HG03571 (cell line): ENCODE measurements at regions not wholly inside any gene's neighbourhood (a gene's known extent, or its start where the extent isn't known, plus 50 kb on each side); places are given as distances from the start of the nearest gene placed in this dataset.

Source experiments
- ATAC-seq: cut with Tn5 transposase; IDR thresholded peaks from one replicate; pipeline ENCODE4 v1.9.1; 2021; ENCODE audit not compliant: unreplicated experiment

DNA sequence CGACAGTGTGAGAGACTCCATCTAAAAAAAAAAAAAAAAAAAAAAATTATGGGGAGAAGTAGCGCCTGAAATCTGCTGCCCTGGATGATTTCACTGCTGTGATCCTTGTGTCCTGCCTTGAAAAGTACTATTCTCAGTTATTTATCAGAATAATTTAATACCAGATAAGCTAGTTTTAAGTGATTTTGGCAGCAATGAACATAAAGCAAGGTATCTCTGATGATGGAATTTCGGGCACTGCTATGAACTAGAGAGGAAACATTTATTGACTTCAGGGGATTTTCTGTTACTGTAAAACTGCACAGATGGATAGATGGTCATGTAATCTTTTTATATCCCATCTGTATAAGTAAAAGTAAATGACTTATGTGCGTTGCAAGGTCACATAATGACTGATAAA is 619.1 kb upstream of the ANKRD30A start:
- ATAC-seq, result no peak

- ATAC-seq, result no peak
Measured at GRCh38 chr10:36504758-36505157, 620.6 kb upstream of the ANKRD30A start.

GRCh38 chr10:36500266-36500665 is 625.1 kb upstream of the ANKRD30A start:
- ATAC-seq, result no peak

DNA sequence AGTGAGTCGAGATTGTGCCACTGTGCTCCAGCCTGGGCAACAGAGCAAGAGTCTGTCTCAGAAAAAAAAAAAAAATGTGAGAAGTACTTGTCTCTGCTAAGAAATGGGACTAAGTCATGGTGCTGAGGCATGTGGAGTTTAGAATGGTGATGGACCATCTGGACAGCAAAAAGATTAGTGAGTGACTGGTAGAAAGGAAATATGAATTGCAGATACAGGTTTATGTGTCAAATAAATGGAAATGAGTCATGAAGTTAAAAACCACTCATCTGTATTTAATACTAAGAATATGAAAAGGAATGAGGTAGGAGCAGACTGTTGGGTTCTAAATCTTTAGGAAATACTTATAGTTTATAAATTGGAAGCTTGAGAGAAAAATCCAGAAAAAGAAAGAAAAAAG is 625.7 kb upstream of the ANKRD30A start:
- no peak for ATAC-seq

- no peak for ATAC-seq
Measured at GRCh38 chr10:36496758-36497157, 628.6 kb upstream of the ANKRD30A start.

- no peak for ATAC-seq
Measured at GRCh38 chr10:36494371-36494770, 631.0 kb upstream of the ANKRD30A start.

DNA sequence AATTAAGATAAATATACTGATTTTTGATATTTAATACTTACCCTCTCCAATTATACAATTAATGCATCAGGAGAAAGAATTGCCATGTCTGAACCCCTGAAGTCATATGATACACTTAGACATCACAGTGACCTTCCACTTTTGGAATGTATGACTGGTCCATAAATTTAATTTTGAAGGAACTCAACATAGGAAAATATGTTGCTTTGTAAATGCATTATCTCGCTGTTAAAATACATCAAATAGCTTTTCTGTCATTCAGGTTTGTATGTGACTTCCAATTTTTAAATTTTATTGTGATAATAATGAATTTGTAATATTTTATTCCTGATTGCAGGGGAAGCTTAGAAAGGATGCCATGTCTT is 631.9 kb upstream of the ANKRD30A start:
- ATAC-seq, result no peak

GRCh38 chr10:36492590-36493515 is 632.5 kb upstream of the ANKRD30A start:
- no peak for ATAC-seq

- no peak for ATAC-seq
Measured at GRCh38 chr10:36491926-36492325, 633.5 kb upstream of the ANKRD30A start.

DNA sequence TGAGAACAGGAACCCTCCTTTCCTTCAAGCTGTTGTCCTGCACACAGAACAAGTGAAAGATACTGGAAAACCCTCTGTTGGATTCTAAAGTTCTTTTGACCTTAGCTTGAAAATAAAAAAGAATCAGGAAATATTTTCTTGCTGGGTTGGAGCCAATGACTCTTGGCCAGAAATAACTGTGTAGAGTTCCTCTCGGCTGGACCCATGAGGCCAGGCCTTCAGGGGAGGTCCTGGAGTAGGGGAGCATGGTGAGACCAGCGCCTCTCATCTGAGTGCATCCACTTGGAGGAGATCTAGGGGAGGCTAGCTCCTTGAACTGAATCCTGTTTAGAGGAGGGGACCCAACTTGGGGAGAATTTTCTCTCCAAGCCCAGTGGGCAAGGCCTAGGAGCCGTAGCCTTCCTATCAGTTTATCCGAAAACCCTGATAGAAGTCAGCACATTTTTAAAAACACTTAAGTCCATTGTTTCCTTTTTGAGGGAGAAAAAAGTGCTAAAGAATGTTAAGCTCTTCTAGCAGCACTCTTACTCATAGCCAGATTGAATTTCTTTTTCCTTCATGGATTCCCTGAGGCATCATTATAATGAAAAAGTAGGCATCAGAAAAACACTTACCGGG is 635.7 kb upstream of the ANKRD30A start:
- ATAC-seq, result no peak

GRCh38 chr10:36489181-36489580 is 636.2 kb upstream of the ANKRD30A start:
- ATAC-seq, result no peak

- no peak for ATAC-seq
Measured at GRCh38 chr10:36488579-36488978, 636.8 kb upstream of the ANKRD30A start.

DNA sequence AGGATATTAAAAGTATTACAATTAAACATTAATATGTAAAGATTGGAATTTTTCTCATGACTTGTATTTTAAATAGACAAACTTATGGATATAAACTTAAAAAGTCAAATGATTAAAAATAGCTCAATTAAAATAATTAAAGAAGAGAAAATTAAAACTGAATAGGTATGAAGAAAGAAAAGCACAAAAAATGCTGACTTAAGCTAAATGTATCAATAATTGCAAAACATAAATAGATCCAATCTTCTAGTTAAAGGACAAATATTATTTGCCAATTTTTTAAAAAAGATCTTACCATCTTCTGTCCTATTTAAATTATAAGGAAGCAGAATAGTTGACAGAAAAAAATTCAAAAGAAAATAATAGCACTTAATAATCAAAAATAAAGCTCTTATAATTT is 646.3 kb upstream of the ANKRD30A start:
- ATAC-seq, result no peak

- no peak for ATAC-seq
Measured at GRCh38 chr10:36476399-36476798, 649.0 kb upstream of the ANKRD30A start.

GRCh38 chr10:36475746-36476145 is 649.7 kb upstream of the ANKRD30A start:
- ATAC-seq, result no peak

GRCh38 chr10:36474456-36474855 is 650.9 kb upstream of the ANKRD30A start:
- no peak for ATAC-seq

DNA sequence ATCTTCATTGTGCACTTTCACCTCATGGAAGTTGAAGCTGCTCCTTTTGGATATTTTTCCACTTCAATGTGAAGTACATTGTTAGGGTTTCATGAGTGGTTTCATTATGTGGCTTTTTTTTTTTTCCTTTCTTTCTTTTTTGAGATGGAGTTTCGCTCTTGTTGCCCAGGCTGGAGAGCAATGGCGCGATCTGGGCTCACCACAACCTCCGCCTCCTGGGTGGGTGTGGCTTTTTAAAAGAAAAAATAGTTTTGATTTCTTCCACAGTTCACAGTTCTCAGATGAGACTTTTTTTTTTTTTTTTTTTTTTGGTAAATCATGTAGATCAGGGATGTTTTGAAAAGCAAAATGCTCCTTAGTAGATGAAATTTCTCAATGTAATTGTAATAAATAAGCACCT is 652.3 kb upstream of the ANKRD30A start:
- ATAC-seq, result no peak

DNA sequence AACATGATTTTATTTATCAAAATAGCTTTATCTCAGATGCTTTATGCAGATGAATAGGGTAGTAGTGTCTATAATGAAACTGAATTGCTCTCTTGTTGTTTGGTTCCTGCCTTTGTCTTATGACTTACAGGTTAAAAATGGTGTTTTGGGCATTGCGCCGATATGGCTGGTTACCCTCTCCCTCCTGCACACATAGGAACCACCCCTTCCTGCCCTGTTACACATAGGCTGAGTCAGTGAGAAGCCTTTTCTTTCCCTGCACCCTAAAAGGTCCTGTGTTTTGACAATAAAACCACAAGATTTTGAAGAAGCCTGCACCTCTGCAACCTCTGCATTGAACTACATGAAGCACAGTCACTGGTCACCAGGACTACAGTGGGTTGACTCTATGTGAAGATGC is 655.8 kb upstream of the ANKRD30A start:
- ATAC-seq, result no peak

DNA sequence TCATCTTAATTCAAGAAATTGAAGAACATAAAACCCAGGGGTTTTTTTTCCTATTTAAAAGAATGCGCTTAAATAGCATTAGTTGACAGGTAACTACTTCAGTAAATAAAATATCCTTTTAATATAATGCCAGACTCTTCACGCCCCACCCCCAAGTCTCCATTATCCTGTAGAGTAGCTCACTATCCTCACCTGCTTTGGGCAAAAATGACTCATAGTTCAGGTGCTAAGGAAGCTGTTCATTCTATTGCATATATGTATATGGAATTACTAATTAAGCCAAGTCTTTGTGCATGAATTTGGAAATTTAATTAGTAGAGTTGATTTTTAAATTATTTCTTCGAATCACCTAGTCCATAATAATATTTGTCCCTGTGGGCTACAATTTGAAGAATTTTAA is 656.8 kb upstream of the ANKRD30A start:
- no peak for ATAC-seq

- ATAC-seq, result no peak
Measured at GRCh38 chr10:36465604-36466379, 659.6 kb upstream of the ANKRD30A start.

- ATAC-seq, result no peak
Measured at GRCh38 chr10:36464291-36464690, 661.1 kb upstream of the ANKRD30A start.

- ATAC-seq, result no peak
Measured at GRCh38 chr10:36463390-36463789, 662.0 kb upstream of the ANKRD30A start.
